Muscle of arm (tissue), 1 donor: ENCODE measurements at regions not wholly inside any gene's neighbourhood (a gene's known extent, or its start where the extent isn't known, plus 50 kb on each side); places are given as distances from the start of the nearest gene placed in this dataset.

ENCODE experiments used
- DNase-seq: peaks from one replicate; pipeline ENCODE4 v3.0.0-alpha.2; 2013

DNA sequence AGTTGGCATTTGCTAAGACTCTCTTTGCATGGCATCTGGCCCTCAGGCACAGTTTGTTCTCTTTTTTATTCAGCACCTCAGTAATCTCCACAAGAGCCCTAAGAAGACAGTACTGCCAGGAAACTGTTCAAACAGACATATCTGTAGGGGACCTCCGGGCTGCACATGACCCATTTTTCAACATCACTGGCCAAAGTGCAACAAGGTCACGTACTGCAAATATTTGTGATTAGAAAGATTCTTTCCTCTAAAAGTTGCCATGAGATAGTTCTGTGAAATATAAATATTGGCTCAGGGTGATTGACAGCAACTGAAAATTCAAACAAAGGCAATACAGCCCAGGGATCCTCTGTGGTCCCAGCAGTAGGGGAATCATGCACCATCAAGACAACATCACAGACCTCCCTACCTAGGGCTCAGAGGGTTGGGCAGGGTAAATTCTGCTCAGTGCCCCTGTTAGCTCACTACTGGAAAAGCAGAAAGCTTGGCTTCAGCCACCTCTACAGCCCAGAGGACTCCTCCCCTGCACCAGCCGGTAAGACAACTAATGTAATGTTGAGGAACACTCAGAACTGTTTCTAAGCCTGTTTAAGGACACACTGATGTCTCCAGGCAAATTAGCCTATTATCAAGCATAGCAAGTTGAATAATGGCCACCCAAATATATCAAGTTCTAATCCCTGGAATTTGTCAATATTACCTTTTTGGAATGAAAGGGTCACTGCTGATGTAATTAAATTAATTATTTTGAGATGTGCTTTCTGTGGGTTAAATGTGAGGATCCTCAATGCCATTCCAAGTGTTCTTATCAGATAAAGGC, 117.4 kb upstream of the LPP start:
- DNase-seq = no peak

DNA sequence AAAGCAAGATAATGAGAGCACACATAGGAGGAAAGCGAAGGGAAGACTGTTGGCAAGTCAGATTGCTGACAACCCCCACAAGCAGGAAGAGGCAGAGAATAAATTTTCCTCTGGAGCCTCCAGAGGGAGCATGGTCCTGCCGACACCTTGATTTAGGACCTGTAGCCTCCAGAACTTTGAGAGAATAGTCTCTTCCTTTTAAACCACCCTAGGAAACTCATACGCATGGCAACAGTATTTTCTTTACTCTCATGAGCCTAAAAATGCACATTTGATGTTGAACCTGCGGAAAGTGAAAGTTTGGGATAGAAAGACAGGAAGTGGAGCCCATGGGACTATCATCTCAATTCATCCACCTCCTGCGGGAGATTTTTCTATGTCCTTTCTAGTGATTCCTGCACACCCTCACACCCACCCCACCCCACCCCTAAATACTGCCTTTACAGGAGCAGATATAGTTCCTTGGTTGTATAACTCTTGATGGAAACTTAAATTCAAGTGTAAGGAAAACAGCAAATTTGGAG, 116.7 kb upstream of the LPP start:
- no peak for DNase-seq

DNA sequence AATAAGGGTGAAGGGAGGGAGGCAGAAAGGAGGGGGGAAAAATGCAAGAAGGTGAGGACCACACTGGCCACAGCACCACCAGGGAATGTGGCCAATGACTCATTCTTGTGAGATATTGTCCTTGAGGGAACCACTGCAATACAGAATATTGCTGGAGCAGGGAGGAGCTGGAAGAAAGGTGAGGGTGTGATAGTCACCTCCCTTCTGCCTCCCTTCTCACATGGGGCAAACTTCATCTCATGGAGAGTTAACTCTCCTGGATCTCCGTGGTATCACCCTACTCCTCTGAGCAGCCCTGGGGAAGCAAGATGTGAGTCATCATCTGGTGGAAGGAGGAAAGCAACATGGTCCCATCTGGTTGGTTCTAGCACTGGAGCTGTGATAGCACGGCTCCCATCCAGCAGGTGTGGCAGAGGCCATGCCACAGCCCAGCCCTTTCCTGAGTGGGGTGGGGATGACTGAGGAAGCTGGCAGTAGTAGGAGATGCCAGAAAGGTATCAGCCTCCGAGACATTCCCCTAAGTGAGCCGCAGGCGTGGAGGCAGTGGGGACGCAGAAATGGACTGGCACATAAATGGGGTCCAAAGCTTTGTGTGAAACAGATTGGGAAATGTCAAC, 115.9 kb upstream of the LPP start:
- DNase-seq = no peak

DNA sequence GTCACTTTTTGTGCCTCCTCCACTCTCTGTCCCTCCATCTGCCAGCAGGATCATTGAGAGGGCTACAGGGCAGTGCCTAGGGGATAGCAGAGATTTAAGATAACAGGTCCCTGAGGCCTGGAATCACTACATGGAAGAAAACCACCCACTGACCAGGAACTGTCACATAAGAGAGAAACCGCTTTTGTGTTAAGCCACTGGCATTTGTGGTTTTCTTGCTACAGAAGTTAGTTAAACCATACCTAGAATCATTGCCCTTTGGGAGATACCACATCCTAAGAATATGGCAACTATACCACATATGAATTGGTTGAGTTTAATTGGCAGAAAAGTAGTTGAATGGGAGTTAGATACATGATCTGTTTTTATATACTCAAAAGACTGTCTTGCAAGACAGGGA, 112.8 kb upstream of the LPP start:
- no peak for DNase-seq

DNA sequence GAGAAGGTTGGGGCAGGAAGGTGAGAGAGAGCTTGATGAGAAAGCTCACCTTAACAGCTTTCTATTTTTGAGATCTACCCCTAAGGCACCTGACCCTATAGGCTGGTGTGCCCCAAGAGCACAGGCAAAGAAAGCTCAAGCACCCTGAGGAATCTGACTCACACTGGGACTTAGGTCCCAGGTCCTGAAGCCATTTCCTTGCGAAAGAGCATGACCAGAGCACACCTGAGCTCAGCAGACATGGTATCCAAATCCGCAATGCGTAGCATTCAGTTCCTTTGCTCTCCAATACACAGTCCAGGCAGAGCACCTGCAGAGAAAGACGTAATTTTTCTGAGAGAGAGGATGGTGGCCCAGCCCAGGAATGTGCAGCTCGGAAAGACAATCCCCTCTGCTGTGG, 112.1 kb upstream of the LPP start:
- DNase-seq = no peak

DNA sequence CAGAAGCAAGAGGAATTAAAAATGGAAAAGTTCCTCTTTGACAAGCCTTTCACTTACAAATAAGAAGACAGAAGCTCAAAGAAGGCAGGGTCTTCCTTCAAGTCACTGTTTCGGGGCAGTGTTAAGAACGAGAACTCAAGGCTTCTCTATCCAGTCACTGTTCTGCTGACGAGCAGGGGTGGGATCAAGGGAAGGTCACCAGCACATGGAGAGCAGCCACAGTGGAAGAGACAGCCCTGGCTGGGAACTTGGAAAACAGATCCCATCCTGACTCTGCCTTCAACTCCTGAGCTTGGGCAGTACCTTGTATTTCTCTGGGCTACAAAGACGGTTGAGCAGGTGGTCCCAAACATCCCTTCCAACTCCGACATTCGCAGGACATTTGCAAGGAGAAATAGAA, 111.5 kb upstream of the LPP start:
- no peak for DNase-seq

DNA sequence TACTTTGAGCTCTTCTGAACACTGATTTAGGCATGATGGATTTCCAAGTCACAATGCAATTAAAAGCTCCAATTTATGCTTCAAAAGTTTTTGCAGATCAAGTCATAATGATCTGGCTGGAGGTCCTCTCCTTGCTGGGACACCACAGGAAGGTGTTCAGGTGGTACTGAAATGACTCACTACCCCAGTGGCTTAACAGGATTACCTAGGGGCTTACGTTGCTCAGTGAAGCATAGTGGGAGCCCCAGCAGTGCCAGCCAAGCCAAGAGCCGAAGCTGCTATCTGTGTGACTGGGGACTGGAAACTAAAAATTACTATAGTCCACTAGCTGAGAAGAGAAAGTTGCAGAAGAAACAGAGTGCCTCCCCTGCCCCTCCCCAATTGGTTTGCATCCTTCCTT, 110.1 kb upstream of the LPP start:
- no peak for DNase-seq

DNA sequence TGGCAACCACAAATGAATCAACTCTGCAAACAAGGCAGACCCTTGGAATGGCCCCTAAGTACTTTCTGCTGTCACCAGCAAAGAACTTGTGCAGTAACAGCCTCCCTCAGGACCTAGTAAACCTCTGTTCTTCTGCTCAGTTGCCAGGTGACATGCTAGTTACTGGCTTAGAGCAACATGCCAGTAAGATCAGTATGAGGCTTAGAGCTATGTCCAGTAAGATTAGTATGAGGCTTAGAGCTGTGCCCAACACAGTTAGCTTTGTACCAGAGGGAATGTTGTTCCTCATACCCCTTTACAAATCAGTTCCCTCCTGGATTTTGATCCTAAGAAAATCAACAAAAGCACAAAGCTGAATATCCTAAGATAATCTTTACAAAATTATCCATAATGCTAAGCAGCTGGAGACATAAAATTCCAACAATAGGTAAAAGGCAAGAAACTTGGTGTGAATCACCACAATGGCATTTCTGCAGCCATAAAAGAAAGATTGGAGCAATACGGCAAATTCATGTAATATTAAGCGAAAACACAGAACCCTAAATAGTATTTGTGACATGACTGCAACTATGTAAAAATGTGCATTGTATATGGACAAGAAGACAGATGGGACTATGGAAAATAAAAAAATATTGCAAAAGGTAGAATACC, 107.3 kb upstream of the LPP start:
- DNase-seq = no peak

DNA sequence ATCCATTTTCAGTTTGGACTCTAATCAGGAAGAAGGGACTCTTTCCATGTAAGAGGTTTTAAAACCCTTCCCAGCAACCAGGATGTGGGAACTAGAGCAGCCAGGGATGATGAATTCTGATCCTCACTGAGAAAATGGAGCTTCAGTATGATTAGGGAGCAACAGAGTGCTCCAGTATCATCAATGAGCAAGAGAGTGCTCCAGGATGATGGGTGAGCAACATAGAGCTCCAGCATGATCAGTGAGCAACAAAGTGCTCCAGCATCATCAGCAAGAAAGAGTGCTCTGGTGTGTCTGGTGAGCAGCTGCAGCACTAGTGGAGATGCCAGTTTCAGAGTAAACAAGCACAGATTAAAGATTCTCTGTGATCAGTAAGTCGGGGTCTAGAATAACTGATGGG, 106.4 kb upstream of the LPP start:
- DNase-seq = no peak

DNA sequence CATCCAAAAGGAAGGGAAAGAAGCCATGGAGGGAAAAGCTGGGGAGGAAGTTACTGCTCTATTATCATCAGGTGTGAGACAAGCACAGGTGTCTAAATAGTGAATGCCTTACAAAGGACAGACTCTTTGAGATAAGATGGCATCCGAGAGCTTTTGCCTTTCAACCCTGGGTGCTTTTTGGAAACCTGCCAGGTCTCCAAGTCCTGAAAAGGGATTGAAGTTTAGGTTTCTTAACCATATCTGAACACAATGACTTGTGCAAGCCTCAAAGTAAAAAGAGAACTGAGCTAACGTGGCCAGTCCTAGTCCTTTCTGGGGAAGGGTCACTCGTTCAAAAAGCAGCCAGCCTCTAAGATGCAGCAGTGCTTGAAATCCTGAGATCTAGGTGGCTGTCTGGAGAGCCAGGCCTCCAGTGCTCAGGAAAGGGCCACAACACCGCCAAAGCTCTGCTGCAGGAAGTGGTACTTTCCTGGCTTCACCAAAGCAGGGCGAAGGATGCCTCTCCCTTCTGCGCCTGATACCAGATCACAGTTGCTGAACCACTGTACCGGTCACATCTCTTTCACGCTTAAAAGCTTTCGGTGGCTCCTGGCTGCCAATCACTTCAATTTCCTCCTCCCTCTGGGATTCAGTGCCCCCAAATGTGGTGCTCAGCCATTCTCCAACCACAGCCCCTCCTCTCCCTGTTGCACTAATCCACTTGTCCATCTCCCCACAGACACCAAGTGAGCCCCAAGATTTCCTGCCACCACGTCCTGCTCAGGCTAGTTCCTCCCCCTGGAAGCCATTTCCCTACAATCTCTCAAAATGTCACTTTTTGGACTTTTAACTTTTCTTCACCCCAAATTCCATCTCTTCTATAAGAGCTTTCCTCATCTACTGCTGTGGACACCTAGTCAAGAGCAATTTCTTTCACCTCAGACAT, 104.1 kb upstream of the LPP start:
- no peak for DNase-seq

DNA sequence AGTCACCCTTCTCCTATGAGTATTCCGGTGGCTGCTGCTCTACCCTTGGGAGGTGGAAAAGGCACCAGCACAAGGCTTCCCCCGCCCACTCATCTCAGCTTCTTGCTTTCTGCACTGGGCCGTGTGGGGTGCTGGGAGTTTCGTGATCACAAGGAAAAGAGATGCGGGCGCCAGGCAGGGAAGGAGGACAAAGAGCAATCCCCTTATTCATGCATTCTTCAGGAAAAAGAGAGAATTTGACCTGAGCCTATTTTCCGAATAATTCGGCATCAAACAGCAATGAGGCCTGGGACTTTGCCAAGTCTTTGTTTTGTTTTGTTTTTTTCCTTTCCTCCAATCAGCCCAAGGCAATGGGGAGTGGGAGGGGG, 102.2 kb upstream of the LPP start:
- DNase-seq = peak; percentile 33

DNA sequence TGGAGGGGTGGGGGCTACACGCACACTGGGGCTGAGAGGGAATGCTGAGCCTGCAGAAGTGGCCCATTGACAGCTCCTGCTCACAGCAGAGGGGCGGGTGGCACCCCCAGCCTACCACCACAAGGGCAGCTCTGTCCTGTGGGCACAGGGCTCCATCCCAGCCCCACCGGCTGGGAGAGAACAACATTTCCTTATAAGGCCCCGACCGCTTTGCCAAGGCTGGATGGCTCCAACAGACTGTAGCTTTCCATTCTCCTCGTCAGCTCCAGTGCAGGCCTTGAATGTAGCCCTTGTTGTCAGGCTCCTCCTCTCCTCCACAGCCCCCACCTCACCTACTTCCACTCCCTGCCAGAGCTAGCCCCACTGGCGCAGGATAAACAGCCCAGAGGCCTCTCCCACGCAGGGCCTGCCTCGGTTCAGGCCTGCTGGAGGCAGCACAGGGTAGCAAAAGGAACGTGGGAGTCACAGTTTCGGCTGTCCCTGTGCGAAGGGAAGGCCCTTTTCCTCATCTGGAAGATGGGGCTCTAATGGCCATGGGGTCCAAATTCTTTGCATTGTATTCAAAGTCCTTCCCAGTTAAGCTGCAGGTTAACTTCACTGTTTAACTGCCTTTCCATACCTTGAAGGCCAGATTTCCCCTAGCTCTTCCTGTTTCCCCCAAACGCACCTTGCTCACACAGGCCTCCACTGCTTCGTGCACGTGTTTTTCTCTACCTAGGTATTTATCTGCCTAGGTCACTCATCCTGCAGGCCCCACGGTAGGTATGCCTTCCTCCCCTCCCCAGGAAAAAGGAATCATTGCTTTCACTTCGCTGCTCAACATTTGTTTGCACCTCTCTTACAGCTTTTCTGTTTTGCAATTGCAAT, 101.6 kb upstream of the LPP start:
- peak; percentile 56 for DNase-seq

DNA sequence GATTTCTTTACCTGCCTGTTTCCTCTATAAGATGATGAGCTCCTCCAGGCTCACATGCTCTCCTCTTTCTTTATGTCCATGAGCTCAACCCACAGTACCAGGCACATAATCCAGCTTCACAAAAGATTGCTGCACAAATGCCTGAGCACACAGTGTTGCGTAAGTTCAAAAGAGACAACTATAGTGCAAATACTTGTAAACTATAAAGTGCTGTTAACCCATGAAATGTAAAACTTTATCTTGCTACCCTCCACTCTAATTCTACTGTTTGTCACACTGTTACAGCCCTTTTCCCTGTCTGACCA, 101.0 kb upstream of the LPP start:
- no peak for DNase-seq

DNA sequence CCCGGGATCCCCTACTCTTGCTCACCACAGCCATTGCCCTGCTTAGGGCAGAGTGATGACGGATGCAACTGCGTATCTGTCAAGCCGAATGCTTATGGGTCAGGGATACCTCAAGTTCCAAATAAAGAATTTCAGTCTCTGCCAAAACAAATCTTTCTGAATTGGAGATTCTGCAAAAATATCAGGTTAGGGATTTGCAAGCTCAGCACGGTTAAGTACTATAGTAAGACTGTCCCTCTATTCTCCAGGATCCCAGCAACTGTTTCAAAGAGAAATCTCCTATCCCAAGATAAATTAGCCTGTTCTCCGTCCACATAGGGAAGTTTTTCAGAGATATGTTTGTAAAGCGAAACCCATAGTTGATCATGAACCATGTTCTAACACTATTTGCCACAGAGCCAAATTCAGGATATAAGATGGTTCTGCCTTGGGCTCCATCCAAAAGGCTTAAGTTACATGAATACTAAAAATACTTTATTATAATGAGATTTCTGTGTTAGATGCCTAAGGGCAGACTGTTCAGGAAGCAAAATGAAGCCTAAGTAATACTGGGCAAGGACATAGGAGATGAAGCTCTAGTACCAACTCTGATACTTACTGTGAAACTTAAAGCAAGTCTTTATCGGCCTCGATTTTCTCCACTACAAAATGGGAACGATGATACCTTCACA, 100.1 kb upstream of the LPP start:
- DNase-seq = no peak

DNA sequence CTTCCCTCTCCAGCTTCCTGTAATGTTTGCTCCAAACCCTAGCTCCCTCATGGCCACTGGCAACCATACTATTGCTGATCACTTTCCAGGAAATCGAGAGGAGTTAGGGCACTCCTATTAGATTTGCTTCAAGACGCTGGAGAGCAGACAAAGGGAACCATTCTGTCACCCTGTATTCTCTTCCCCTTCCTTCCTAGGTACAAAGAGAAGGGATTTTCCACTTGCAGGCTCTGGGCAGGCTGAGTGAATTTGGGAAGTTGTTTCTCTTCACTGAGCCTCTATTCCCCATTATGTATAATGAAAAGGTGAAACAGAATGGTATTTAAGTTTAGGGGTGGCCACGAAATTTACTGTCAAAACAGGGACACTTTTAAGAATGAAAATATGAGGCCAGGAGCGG, 99.4 kb upstream of the LPP start:
- no peak for DNase-seq

DNA sequence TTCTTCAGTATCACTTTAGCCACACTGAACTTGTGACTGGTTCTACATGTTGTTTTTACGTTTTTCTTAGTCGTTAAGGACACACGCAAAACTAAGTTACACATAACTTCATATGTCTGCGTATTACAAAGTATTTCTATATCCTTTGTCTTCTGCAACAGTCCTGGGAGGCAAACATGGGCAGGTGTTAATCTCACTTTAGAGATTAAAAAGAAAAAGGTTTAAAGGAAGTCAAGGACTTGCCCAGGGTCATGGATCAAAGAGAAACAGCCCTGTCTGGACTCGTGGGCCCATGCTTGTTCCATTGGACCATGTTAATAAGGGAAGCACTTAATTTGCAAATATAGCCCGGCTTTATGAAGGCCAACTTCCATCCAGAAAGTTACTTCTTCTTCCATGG, 98.6 kb upstream of the LPP start:
- DNase-seq = no peak

DNA sequence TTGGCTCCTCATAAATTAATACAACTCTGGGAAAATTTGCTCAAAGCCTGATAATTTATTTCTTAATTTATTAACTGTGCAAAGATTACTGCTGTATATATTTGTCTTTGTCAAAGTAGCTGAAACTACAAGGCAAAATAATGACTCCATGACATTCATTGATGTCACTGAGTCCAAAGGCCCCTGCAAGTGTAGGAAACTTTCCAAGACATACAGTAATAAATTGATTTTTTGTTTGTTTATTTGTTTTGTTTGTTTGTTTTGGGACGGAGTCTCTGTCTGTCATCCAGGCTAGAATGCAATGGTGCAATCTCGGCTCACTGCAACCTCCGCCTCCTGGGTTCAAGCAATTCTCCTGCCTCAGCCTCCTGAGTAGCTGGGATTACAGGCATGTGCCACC, 96.8 kb upstream of the LPP start:
- no peak for DNase-seq

DNA sequence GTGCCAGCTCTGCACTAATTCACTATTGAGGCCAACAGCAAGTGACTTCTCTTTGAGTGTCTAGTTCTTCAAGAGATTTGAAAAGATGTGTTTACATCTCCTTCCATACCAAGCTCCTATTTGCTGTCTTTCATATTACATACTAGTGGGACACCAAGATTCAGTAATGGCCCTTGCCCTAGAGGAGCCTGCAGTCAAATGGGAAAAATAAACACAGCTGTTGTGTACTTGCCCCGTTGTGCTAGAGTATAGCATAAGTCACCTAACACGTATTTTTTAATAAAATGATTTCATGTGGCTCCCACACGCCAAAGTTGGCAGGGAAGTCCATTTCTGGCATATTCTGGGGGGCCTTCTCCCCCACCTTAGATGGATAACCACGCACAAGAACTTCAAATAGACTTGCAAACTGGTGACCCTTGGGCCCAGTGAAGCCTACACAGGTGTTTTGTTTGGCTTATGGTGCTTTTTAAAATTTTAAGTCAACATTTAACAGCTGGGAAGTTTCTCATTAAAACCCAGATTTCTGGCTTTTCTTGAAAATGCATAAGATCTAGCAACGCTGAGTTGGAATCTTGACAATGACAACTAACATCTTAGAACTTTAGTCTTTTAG, 95.3 kb upstream of the LPP start:
- no peak for DNase-seq

DNA sequence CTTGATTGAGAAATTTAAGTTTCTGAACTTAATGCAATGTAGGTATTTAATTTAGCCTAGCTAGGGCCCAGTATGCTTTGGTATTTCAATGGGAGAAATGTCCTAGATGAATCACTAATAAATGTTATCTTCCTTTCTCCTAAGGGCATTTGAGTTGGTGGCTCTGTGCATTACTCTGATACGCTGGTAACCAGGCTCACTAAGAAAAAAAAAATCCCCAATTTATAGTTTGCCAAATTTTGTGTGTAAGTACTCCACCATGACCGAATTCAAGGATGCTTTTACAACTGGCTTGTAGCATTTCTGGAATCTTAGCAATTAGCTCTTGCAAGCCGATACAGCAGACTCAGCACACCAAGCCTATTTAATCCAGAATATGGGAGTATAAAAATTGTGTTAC, 94.6 kb upstream of the LPP start:
- DNase-seq = no peak

DNA sequence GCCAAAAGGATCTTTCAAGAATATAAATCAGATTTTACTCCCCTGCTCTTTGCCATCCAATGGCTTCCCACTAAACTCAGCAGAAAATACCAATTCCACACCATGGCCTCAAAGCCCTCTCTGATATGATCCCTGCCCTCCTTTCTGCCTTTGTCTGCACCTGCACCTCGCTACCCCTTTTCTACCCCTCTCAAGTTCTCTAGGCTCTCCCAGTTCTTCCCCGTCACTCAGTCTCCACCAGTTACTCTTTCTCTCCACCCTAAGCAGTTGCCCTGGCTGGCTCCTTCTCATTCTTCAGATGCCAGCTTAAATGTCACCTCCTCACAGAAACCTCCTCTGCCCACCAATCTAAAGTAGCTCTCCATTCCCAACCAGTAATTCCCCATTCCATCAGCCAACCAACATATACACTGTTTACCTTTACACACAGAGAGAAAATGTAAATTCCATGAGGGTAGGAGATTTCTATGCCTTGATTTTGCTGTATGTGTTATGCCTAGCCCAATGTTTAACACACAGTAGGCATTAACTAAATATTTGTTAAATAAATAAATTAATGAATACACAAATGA, 93.6 kb upstream of the LPP start:
- DNase-seq = no peak
